ENCODE measurements at regions not wholly inside any gene's neighbourhood (a gene's known extent, or its start where the extent isn't known, plus 50 kb on each side); places are given as distances from the start of the nearest gene placed in this dataset.

DNA sequence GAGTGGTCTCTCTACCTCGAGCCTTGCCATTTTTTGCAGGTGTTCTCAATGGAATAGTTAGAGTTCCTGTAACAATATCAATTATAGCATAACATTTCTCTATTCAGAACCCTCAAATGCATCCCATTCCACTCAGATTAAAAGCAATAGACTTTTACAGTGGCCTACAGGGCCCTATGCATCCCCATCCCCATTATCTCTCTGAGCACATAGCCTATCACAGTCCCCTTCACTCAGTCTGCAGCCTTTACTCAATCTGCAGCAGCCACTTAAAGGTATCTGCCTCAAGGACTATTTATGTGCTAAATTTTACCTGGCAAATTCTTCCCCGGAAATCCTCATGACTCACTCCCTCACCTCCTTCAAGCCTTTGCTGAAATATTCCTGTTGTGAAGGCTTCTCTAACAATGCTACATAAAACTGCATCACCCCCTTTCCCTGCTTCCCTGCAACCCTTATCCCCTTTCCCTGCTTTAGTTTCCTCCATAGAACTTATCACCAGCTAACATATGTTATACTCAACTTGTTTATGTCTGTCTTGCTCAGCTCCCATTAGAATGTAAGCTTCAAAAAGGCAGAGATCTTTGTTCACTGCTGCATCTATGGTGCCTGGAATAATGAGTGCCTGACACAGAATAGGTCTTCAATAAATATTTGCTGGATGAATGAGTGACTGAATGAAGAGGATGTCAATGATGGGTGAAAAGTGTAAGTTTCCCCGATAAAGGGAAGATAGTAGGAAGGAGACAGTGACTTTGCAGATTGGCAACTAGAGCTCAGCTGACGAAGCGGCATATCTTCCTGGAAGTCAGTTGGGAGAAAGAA, 54.1 kb upstream of the ZNF366 start:
- H3K27me3 ChIP-seq (replicated peaks; ENCODE audit: control insufficient read depth, insufficient read depth, low read length): no peaks in the 10 kb centered on the region
- no peaks in the 10 kb centered on the region for H3K9me3 ChIP-seq (ENCODE audit: control insufficient read depth, low read length)
- H3K4me3 ChIP-seq (ENCODE audit: low read length): no peak overlapping the region
- peaks cover 13% of the 10 kb centered on the region for H3K4me1 ChIP-seq (ENCODE audit: control insufficient read depth, insufficient read depth, low read length)
- no peaks in the 10 kb centered on the region for H3K36me3 ChIP-seq (ENCODE audit: control insufficient read depth, insufficient read depth, low read length, severe bottlenecking)
- no peak for DNase-seq (ENCODE audit: low read depth)
- no peak overlapping the region for H3K9ac ChIP-seq (ENCODE audit: low read length)

DNA sequence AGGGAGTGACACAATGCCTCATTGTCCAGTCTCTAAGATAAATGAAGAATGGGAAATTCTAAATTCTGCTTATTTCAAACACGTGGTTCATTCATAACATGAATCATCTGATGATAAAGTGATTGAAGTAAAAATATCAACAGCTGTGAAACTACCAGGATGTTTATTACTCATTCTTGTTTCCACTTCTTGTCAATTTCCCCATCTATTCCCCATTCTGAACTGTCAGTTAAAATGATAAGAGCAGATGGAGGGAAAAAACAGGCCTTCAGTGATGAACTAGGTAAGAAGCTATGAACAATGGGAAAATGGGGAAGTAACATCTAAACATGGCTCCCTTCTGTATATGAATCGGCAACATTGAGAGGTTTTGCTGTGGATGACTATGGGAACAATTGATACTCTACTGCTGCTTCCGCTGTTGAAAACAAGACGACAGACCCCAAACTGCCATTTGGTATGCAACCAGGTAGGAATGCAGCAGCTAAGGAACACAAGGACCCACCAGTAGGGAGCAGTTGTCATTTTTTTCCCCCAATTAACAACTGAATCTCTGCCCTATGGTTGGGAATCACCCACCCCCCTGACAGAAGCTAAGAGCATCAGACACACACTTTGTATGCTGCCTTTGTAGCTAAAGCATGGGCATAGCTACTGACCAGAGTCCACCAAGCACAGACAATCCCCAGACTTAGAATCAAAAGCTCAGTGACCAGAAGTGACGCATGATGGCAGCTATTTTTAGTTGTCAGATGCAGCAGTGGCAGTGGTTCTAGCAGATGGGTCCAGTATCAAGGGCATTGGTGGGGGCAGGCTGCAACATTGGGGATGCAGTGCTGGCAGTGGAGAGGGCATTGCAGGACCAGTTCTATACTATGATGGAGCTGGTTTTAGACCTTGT, 52.9 kb upstream of the ZNF366 start:
- Histone ChIP-seq H3K9ac (ENCODE audit: low read length) (no peak overlapping the region), H3K36me3 (ENCODE audit: control insufficient read depth, insufficient read depth, low read length, severe bottlenecking) (no peaks in the 10 kb centered on the region), H3K27me3 (replicated peaks; ENCODE audit: control insufficient read depth, insufficient read depth, low read length) (no peaks in the 10 kb centered on the region), H3K4me3 (ENCODE audit: low read length) (no peak overlapping the region), H3K4me1 (ENCODE audit: control insufficient read depth, insufficient read depth, low read length) (peaks cover 25% of the 10 kb centered on the region), H3K9me3 (ENCODE audit: control insufficient read depth, low read length) (no peaks in the 10 kb centered on the region)
- no peak for DNase-seq (ENCODE audit: low read depth)

DNA sequence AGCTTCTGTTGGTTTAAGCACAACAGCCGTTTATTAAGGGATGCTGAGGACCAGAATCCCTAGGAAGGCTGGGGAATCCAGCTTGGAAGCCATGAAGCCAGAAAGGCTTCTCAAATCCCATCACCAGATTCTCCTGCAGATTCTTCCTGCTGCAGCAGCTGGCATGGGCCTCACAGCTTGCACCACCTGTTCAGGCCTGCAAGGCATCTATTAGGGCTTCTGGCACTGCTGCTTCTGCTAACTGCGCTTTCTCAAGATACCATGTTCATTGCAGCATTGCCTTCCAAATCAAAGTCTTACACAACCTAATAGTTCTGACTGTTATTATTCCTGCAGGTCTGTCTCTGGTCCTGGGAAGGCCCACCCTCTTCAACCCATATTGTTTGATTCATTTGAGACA, 51.2 kb upstream of the ZNF366 start:
- Histone ChIP-seq H3K9ac (ENCODE audit: low read length) (no peak overlapping the region), H3K9me3 (ENCODE audit: control insufficient read depth, low read length) (no peaks in the 10 kb centered on the region), H3K27me3 (replicated peaks; ENCODE audit: control insufficient read depth, insufficient read depth, low read length) (no peaks in the 10 kb centered on the region), H3K36me3 (ENCODE audit: control insufficient read depth, insufficient read depth, low read length, severe bottlenecking) (no peaks in the 10 kb centered on the region), H3K4me3 (ENCODE audit: low read length) (no peak overlapping the region), H3K4me1 (ENCODE audit: control insufficient read depth, insufficient read depth, low read length) (peaks cover 29% of the 10 kb centered on the region)
- DNase-seq (ENCODE audit: low read depth): no peak

GRCh38 chr5:72558046-72558336, 50.8 kb upstream of the ZNF366 start:
- Histone ChIP-seq H3K4me1 (ENCODE audit: control insufficient read depth, insufficient read depth, low read length) (peaks cover 29% of the 10 kb centered on the region), H3K4me3 (ENCODE audit: low read length) (no peak overlapping the region), H3K9ac (ENCODE audit: low read length) (no peak overlapping the region), H3K27me3 (replicated peaks; ENCODE audit: control insufficient read depth, insufficient read depth, low read length) (no peaks in the 10 kb centered on the region), H3K36me3 (ENCODE audit: control insufficient read depth, insufficient read depth, low read length, severe bottlenecking) (no peaks in the 10 kb centered on the region), H3K9me3 (ENCODE audit: control insufficient read depth, low read length) (no peaks in the 10 kb centered on the region)
- no peak for DNase-seq (ENCODE audit: low read depth)

- Histone ChIP-seq H3K4me1 (ENCODE audit: control insufficient read depth, insufficient read depth, low read length) (peaks cover 30% of the 10 kb centered on the region), H3K9me3 (ENCODE audit: control insufficient read depth, low read length) (no peaks in the 10 kb centered on the region), H3K4me3 (ENCODE audit: low read length) (peak overlapping the region; percentile 62), H3K27me3 (replicated peaks; ENCODE audit: control insufficient read depth, insufficient read depth, low read length) (no peaks in the 10 kb centered on the region), H3K36me3 (ENCODE audit: control insufficient read depth, insufficient read depth, low read length, severe bottlenecking) (no peaks in the 10 kb centered on the region), H3K9ac (ENCODE audit: low read length) (peak overlapping the region; percentile 85)
- DNase-seq (ENCODE audit: low read depth): no peak
Measured at GRCh38 chr5:72557167-72558045, 50.2 kb upstream of the ZNF366 start.

Data from adipocyte (in vitro differentiated cells).